ENCODE measurements at regions not wholly inside any gene's neighbourhood (a gene's known extent, or its start where the extent isn't known, plus 50 kb on each side); places are given as distances from the start of the nearest gene placed in this dataset.

- H3K9me2 ChIP-seq (ENCODE audit: insufficient read depth, low read length), result no peaks in the 10 kb centered on the region
- no peaks in the 10 kb centered on the region for H3K9me3 ChIP-seq (ENCODE audit: low read length)
- H3K4me1 ChIP-seq (ENCODE audit: insufficient read depth, low read length, poor library complexity, severe bottlenecking), result no peaks in the 10 kb centered on the region
- no peak overlapping the region for H3K4me2 ChIP-seq (ENCODE audit: low read length)
- H3K79me2 ChIP-seq (ENCODE audit: insufficient read depth, low read depth, low read length), result no peaks in the 10 kb centered on the region
- intact Hi-C loops (cut with micrococcal nuclease; ENCODE audit: unreplicated experiment), result no loop called here
- ChIA-PET POLR2A (no interaction called here), CTCF (ENCODE audit: unreplicated experiment) (no interaction called here)
- TF ChIP-seq EZH2phosphoT487 (IDR thresholded peaks at IDR 0.05; ENCODE audit: borderline replicate concordance, low read depth, low read length), result no peak
- TF ChIP-seq, protein P1, sequence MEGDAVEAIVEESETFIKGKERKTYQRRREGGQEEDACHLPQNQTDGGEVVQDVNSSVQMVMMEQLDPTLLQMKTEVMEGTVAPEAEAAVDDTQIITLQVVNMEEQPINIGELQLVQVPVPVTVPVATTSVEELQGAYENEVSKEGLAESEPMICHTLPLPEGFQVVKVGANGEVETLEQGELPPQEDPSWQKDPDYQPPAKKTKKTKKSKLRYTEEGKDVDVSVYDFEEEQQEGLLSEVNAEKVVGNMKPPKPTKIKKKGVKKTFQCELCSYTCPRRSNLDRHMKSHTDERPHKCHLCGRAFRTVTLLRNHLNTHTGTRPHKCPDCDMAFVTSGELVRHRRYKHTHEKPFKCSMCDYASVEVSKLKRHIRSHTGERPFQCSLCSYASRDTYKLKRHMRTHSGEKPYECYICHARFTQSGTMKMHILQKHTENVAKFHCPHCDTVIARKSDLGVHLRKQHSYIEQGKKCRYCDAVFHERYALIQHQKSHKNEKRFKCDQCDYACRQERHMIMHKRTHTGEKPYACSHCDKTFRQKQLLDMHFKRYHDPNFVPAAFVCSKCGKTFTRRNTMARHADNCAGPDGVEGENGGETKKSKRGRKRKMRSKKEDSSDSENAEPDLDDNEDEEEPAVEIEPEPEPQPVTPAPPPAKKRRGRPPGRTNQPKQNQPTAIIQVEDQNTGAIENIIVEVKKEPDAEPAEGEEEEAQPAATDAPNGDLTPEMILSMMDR (conservative IDR thresholded peaks at IDR 0.05; ENCODE audit: low read length), result no peak
- H2AFZ ChIP-seq (ENCODE audit: low read length), result no peak overlapping the region
- DNase-seq (ENCODE audit: low spot score), result no peak
- H3K27ac ChIP-seq (ENCODE audit: low read depth, low read length, poor library complexity, severe bottlenecking), result no peak overlapping the region
- no TSS peak for BruUV-seq (replicated peaks)
- no peaks in the 10 kb centered on the region for H3K36me3 ChIP-seq (ENCODE audit: insufficient read depth, low read length)
- no peaks in the 10 kb centered on the region for H4K20me1 ChIP-seq (ENCODE audit: insufficient read depth, low read length)
- no peak overlapping the region for H3K4me3 ChIP-seq (ENCODE audit: low read depth, low read length, poor library complexity, severe bottlenecking)
These were observed 1390.7 kb downstream of the FAM181B start for GRCh38 chr11:81342966-81343365.

DNA sequence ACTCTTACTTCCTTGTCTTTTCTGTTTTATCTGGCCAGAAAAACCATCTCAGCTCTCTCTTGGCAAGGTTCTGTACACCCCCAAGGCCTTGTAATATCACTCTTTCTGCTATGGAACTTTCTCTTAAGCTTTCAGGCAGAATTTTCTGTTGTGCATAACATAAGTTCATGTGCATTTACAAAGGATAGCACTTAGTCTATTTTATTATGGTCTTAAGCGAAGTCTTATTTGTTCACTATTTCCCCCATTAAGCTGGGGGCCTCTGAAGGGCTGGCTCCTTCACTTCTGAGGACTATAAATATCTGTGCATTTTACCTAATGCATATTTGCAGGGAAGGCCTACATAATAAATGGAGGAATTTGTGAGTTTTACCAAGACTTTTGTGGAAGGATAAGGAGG, 1393.4 kb downstream of the FAM181B start:
- H2AFZ ChIP-seq (ENCODE audit: low read length), result no peak overlapping the region
- TF ChIP-seq EZH2phosphoT487 (IDR thresholded peaks at IDR 0.05; ENCODE audit: borderline replicate concordance, low read depth, low read length), result no peak
- TF ChIP-seq, protein P1 (conservative IDR thresholded peaks at IDR 0.05; ENCODE audit: low read length), result no peak
- H3K4me2 ChIP-seq (ENCODE audit: low read length), result no peak overlapping the region
- no peak overlapping the region for H3K4me3 ChIP-seq (ENCODE audit: low read depth, low read length, poor library complexity, severe bottlenecking)
- H3K9me2 ChIP-seq (ENCODE audit: insufficient read depth, low read length), result no peaks in the 10 kb centered on the region
- ChIA-PET POLR2A (interaction anchor here (1.0 kb wide), 1 partner anchor 11 kb away, joined by 3 read pairs; no protein-coding TSS in a partner anchor), CTCF (ENCODE audit: unreplicated experiment) (no interaction called here)
- H3K9me3 ChIP-seq (ENCODE audit: low read length), result no peaks in the 10 kb centered on the region
- BruUV-seq (replicated peaks), result no TSS peak
- no peaks in the 10 kb centered on the region for H3K4me1 ChIP-seq (ENCODE audit: insufficient read depth, low read length, poor library complexity, severe bottlenecking)
- no peaks in the 10 kb centered on the region for H4K20me1 ChIP-seq (ENCODE audit: insufficient read depth, low read length)
- DNase-seq (ENCODE audit: low spot score), result no peak
- intact Hi-C loops (cut with micrococcal nuclease; ENCODE audit: unreplicated experiment), result no loop called here
- H3K27ac ChIP-seq (ENCODE audit: low read depth, low read length, poor library complexity, severe bottlenecking), result no peak overlapping the region
- no peaks in the 10 kb centered on the region for H3K36me3 ChIP-seq (ENCODE audit: insufficient read depth, low read length)
- H3K79me2 ChIP-seq (ENCODE audit: insufficient read depth, low read depth, low read length), result no peaks in the 10 kb centered on the region

DNA sequence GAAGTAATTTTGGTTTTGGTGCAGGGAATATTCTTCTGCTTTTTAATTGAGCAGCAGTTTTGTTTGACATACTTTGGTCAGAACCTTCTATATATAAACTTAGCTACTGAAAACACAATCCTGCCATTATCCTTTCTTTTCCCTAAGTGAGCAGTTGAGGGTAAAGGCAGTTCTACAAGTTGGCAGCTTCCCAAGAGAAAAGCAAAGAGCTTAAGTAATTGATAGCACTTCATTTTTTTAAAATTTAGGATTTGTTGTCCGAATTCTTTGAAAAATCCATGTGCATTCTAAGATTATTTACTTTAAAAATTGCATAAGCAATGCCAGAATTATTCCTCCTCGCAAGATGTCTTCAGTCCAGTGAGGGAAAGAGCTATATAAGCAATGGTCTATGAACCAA, 1394.1 kb downstream of the FAM181B start:
- no peak overlapping the region for H3K4me2 ChIP-seq (ENCODE audit: low read length)
- CTCF ChIA-PET (ENCODE audit: unreplicated experiment), result no interaction called here

More for the DNA sequence above, 1394.1 kb downstream of the FAM181B start:
- Histone ChIP-seq H3K4me3 (ENCODE audit: low read depth, low read length, poor library complexity, severe bottlenecking) (no peak overlapping the region), H4K20me1 (ENCODE audit: insufficient read depth, low read length) (no peaks in the 10 kb centered on the region), H3K36me3 (ENCODE audit: insufficient read depth, low read length) (no peaks in the 10 kb centered on the region), H3K4me1 (ENCODE audit: insufficient read depth, low read length, poor library complexity, severe bottlenecking) (no peaks in the 10 kb centered on the region), H3K27ac (ENCODE audit: low read depth, low read length, poor library complexity, severe bottlenecking) (no peak overlapping the region), H3K9me2 (ENCODE audit: insufficient read depth, low read length) (no peaks in the 10 kb centered on the region), H3K9me3 (ENCODE audit: low read length) (no peaks in the 10 kb centered on the region), H2AFZ (ENCODE audit: low read length) (no peak overlapping the region), H3K79me2 (ENCODE audit: insufficient read depth, low read depth, low read length) (no peaks in the 10 kb centered on the region)
- DNase-seq (ENCODE audit: low spot score), result no peak
- no peak for TF ChIP-seq EZH2phosphoT487 (IDR thresholded peaks at IDR 0.05; ENCODE audit: borderline replicate concordance, low read depth, low read length)
- TF ChIP-seq, protein P1 (conservative IDR thresholded peaks at IDR 0.05; ENCODE audit: low read length), result no peak
- POLR2A ChIA-PET, result no interaction called here
- no TSS peak for BruUV-seq (replicated peaks)
- intact Hi-C loops (cut with micrococcal nuclease; ENCODE audit: unreplicated experiment), result no loop called here
